ENCODE measurements at regions not wholly inside any gene's neighbourhood (a gene's known extent, or its start where the extent isn't known, plus 50 kb on each side); places are given as distances from the start of the nearest gene placed in this dataset.

- TF ChIP-seq CTCF (conservative IDR thresholded peaks at IDR 0.05) = no peak
- no peak for TF ChIP-seq EZH2 (IDR thresholded peaks at IDR 0.05; ENCODE audit: low read depth)
These were observed 190.8 kb downstream of the PDCD6IP start for GRCh38 chr3:33989229-33989628.
